Thyroid gland (tissue), 4 donors: ENCODE measurements at regions not wholly inside any gene's neighbourhood (a gene's known extent, or its start where the extent isn't known, plus 50 kb on each side); places are given as distances from the start of the nearest gene placed in this dataset.

Source experiments
- POLR2A ChIP-seq, 2 donors: fragments of 450-650 bp; IDR thresholded peaks; one replicate each; pipeline ENCODE4 v1.6.1; 2017; ENCODE audit warnings: antibody characterized with exemption in 2 of 2, mild to moderate bottlenecking in 2 of 2, moderate library complexity in 1 of 2
- TF ChIP-seq, protein P1 (sequence below), 6 experiments: fragments of 200-600 bp in 3 of 6; fragments of 450-650 bp in 3 of 6; sonication (generic) in 3 of 6; IDR thresholded peaks; one replicate each; pipeline ENCODE4 v1.5.1; 2016 to 2019; ENCODE audit warnings: antibody characterized with exemption in 6 of 6, mild to moderate bottlenecking in 2 of 6, inconsistent platforms in 1 of 6, moderate library complexity in 1 of 6

DNA sequence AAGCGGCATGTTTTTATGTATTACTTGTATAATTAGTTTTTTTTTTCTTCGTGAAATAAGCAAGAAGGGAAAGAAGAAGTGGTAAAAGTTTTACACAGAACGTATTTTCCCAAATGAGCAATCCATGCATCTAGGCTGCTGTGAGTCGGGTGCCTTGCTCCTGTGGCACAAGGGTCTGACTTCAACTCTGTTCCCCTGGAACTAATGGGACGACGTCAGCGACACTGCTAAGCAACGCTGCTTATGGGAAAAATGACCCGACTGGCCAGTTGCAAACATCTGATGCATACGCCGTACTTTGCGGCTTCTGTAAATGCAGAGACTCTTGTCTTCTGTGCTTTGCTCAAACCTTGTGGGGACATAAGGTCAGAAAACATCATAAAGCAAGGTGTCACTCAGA is 66.3 kb downstream of the MPP7 start:
- TF ChIP-seq, protein P1, sequence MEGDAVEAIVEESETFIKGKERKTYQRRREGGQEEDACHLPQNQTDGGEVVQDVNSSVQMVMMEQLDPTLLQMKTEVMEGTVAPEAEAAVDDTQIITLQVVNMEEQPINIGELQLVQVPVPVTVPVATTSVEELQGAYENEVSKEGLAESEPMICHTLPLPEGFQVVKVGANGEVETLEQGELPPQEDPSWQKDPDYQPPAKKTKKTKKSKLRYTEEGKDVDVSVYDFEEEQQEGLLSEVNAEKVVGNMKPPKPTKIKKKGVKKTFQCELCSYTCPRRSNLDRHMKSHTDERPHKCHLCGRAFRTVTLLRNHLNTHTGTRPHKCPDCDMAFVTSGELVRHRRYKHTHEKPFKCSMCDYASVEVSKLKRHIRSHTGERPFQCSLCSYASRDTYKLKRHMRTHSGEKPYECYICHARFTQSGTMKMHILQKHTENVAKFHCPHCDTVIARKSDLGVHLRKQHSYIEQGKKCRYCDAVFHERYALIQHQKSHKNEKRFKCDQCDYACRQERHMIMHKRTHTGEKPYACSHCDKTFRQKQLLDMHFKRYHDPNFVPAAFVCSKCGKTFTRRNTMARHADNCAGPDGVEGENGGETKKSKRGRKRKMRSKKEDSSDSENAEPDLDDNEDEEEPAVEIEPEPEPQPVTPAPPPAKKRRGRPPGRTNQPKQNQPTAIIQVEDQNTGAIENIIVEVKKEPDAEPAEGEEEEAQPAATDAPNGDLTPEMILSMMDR (IDR thresholded peaks at IDR 0.05), result no peak
- TF ChIP-seq POLR2A (IDR thresholded peaks at IDR 0.05), result no peak
